A549 (cell line): ENCODE measurements at regions not wholly inside any gene's neighbourhood (a gene's known extent, or its start where the extent isn't known, plus 50 kb on each side); places are given as distances from the start of the nearest gene placed in this dataset.

ENCODE experiments used
- ATAC-seq, 2 experiments: fragments of 200-7000 bp in 1 of 2; fragments of >200 bp in 1 of 2; cut with Nextera tagmentation in 1 of 2; cut with Tn5 transposase in 1 of 2; 3 replicates each; pipeline versions ENCODE4 v1.8.0 to v1.9.1; 2018 to 2020; ENCODE audit warnings: mild to moderate bottlenecking in 1 of 2, moderate library complexity in 1 of 2
- CTCF ChIA-PET: fragments of 300-600 bp; sonication (Branson Sonifier 250); formaldehyde crosslinking; extraction: SDS; loops from one replicate; lab custom pipeline; 2021; ENCODE audit warnings: antibody characterized with exemption, inconsistent platforms; lab: Yijun Ruan, JAX
- POLR2A ChIA-PET: fragments of 350-600 bp; formaldehyde crosslinking; extraction: SDS; loops from one replicate; lab custom pipeline; 2021; ENCODE audit warnings: antibody characterized with exemption, inconsistent platforms; lab: Yijun Ruan, JAX
- DNase-seq, 2 experiments: peaks; one replicate each; pipeline versions ENCODE4 v3.0.0 to v3.0.0-alpha.2; 2011 to 2016; ENCODE audit warnings: low read depth in 1 of 2, low spot score in 1 of 2
- FAIRE-seq: peaks from 2 replicates; lab custom pipeline; 2011; peaks lifted over from hg19 to GRCh38; lab: Jason Lieb, UNC
- H3K27ac ChIP-seq, 2 experiments: fragments of >200 bp; sonication (Bioruptor Twin); formaldehyde crosslinking; 3 replicates each; pipeline ENCODE4 v1.5.1; 2016 to 2017
- H3K4me1 ChIP-seq: fragments of >200 bp; sonication (Bioruptor Twin); formaldehyde crosslinking; 3 replicates; pipeline ENCODE4 v1.6.1; 2016
- H3K4me2 ChIP-seq: fragments of >200 bp; sonication (Bioruptor Twin); formaldehyde crosslinking; 3 replicates; pipeline ENCODE4 v1.6.1; 2016
- H3K4me3 ChIP-seq: fragments of >200 bp; sonication (Bioruptor Twin); formaldehyde crosslinking; 3 replicates; pipeline ENCODE4 v1.5.1; 2016
- H3K9me3 ChIP-seq: fragments of >200 bp; sonication (Bioruptor Twin); formaldehyde crosslinking; 3 replicates; pipeline ENCODE4 v1.6.1; 2016
- ATOH8 ChIP-seq: fragments of 250-450 bp; sonication (Bioruptor Pico); IDR thresholded peaks from 2 replicates; pipeline ENCODE4 v1.5.0; 2020; ENCODE audit warnings: low read depth, mild to moderate bottlenecking, moderate library complexity
- CBX2 ChIP-seq: fragments of 200-600 bp; sonication (generic); IDR thresholded peaks from 2 replicates; pipeline ENCODE4 v1.6.1; 2016; ENCODE audit warnings: low read depth, mild to moderate bottlenecking, borderline replicate concordance
- CEBPB ChIP-seq, 2 experiments: fragments of >200 bp in 1 of 2; sonication (Bioruptor Twin) in 1 of 2; formaldehyde crosslinking in 1 of 2; IDR thresholded peaks; 2 replicates each; pipeline ENCODE4 v1.6.1; 2012 to 2016
- CHD2 ChIP-seq: fragments of 150-350 bp; IDR thresholded peaks from 2 replicates; pipeline ENCODE4 v1.6.1; 2014; ENCODE audit warnings: low read length; ENCODE audit not compliant: partially characterized antibody
- CHD4 ChIP-seq: fragments of 200-600 bp; sonication (generic); IDR thresholded peaks from 2 replicates; pipeline ENCODE4 v1.6.1; 2016; ENCODE audit warnings: antibody characterized with exemption, mild to moderate bottlenecking, borderline replicate concordance
- EHF ChIP-seq: fragments of 250-450 bp; sonication (Bioruptor Pico); IDR thresholded peaks from 2 replicates; pipeline ENCODE4 v1.5.0; 2020; ENCODE audit warnings: mild to moderate bottlenecking
- EHMT2 ChIP-seq: fragments of 200-600 bp; sonication (generic); IDR thresholded peaks from 2 replicates; pipeline ENCODE4 v1.6.1; 2016; ENCODE audit warnings: antibody characterized with exemption, low read depth, mild to moderate bottlenecking, moderate library complexity
- ELK1 ChIP-seq: fragments of 150-350 bp; IDR thresholded peaks from 2 replicates; pipeline ENCODE4 v1.6.1; 2014; ENCODE audit warnings: low read depth, mild to moderate bottlenecking, low read length
- HDAC2 ChIP-seq: fragments of 200-600 bp; sonication (generic); IDR thresholded peaks from 2 replicates; pipeline ENCODE4 v1.6.1; 2016
- HEYL ChIP-seq: fragments of 250-450 bp; sonication (Bioruptor Pico); IDR thresholded peaks from 2 replicates; pipeline ENCODE4 v1.8.0; 2021; ENCODE audit warnings: mild to moderate bottlenecking, moderate library complexity
- HOXB13 ChIP-seq: fragments of 250-450 bp; sonication (Bioruptor Pico); IDR thresholded peaks from 2 replicates; pipeline ENCODE4 v1.5.0; 2020; ENCODE audit warnings: low read depth, mild to moderate bottlenecking, moderate library complexity
- KDM1A ChIP-seq: fragments of 200-600 bp; sonication (generic); IDR thresholded peaks from 2 replicates; pipeline ENCODE4 v1.6.1; 2016; ENCODE audit warnings: low read depth, mild to moderate bottlenecking
- KDM5A ChIP-seq: fragments of 200-600 bp; sonication (generic); IDR thresholded peaks from 2 replicates; pipeline ENCODE4 v1.6.1; 2016; ENCODE audit warnings: antibody characterized with exemption, mild to moderate bottlenecking
- MAFK ChIP-seq: fragments of 450-650 bp; IDR thresholded peaks from 2 replicates; pipeline ENCODE4 v1.6.1; 2014; ENCODE audit not compliant: partially characterized antibody
- MAX ChIP-seq: IDR thresholded peaks from 2 replicates; pipeline ENCODE4 v1.6.1; 2012
- MYC ChIP-seq: IDR thresholded peaks from 2 replicates; pipeline ENCODE4 v1.6.1; 2012; ENCODE audit warnings: mild to moderate bottlenecking, inconsistent platforms, low read length, improper control_type of control experiment, borderline replicate concordance
- NFE2L2 ChIP-seq: fragments of 150-350 bp; conservative IDR thresholded peaks from 2 replicates; pipeline ENCODE4 v1.6.1; 2014; ENCODE audit warnings: low read length
- NPAS2 ChIP-seq: fragments of 250-450 bp; sonication (Bioruptor Pico); IDR thresholded peaks from 2 replicates; pipeline ENCODE4 v1.8.0; 2022; ENCODE audit warnings: mild to moderate bottlenecking, moderate library complexity, borderline replicate concordance
- NR3C1 ChIP-seq: fragments of >200 bp; sonication (Bioruptor Twin); formaldehyde crosslinking; IDR thresholded peaks from 3 replicates; pipeline ENCODE4 v1.6.1; 2017
- PHF8 ChIP-seq: fragments of 200-600 bp; sonication (generic); IDR thresholded peaks from 2 replicates; pipeline ENCODE4 v1.6.1; 2016; ENCODE audit warnings: low read depth, mild to moderate bottlenecking, antibody characterized with exemption, moderate library complexity, borderline replicate concordance
- POLR2AphosphoS2 ChIP-seq: conservative IDR thresholded peaks from 2 replicates; pipeline ENCODE4 v1.6.1; 2012; ENCODE audit warnings: low read length, improper control_type of control experiment, inconsistent platforms
- RARB ChIP-seq: fragments of 250-450 bp; sonication (Bioruptor Pico); IDR thresholded peaks from 2 replicates; pipeline ENCODE4 v1.8.0; 2021; ENCODE audit warnings: mild to moderate bottlenecking, moderate library complexity
- TFCP2L1 ChIP-seq: fragments of 250-450 bp; sonication (Bioruptor Pico); IDR thresholded peaks from 2 replicates; pipeline ENCODE4 v1.5.0; 2021; ENCODE audit warnings: mild to moderate bottlenecking
- ZC3H11A ChIP-seq: fragments of 450-650 bp; IDR thresholded peaks from 2 replicates; pipeline ENCODE4 v1.6.1; 2014; ENCODE audit warnings: antibody characterized with exemption, mild to moderate bottlenecking
- WGBS: methylation state at CpG from one replicate; pipeline ENCODE4 v1.1.6; 2017; ENCODE audit errors: missing lambda C conversion rate; 5-methylcytosine and 5-hydroxymethylcytosine counted together
- TF ChIP-seq, protein P1 (sequence below): fragments of >200 bp; sonication (Bioruptor Twin); formaldehyde crosslinking; IDR thresholded peaks from 3 replicates; pipeline ENCODE4 v1.5.1; 2016
- TF ChIP-seq, protein P2 (sequence below): fragments of >200 bp; sonication (Bioruptor Twin); formaldehyde crosslinking; IDR thresholded peaks from 2 replicates; pipeline ENCODE4 v1.6.1; 2016
- TF ChIP-seq, protein P3 (sequence below): IDR thresholded peaks from 2 replicates; pipeline ENCODE4 v1.6.1; 2012; ENCODE audit warnings: low read depth, borderline replicate concordance

GRCh38 chr2:62335612-62336011 lies 139.7 kb downstream of the B3GNT2 start:
- no peak for DNase-seq
- no peak for TF ChIP-seq CBX2
- TF ChIP-seq, protein P1, sequence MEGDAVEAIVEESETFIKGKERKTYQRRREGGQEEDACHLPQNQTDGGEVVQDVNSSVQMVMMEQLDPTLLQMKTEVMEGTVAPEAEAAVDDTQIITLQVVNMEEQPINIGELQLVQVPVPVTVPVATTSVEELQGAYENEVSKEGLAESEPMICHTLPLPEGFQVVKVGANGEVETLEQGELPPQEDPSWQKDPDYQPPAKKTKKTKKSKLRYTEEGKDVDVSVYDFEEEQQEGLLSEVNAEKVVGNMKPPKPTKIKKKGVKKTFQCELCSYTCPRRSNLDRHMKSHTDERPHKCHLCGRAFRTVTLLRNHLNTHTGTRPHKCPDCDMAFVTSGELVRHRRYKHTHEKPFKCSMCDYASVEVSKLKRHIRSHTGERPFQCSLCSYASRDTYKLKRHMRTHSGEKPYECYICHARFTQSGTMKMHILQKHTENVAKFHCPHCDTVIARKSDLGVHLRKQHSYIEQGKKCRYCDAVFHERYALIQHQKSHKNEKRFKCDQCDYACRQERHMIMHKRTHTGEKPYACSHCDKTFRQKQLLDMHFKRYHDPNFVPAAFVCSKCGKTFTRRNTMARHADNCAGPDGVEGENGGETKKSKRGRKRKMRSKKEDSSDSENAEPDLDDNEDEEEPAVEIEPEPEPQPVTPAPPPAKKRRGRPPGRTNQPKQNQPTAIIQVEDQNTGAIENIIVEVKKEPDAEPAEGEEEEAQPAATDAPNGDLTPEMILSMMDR, result no peak
- TF ChIP-seq CEBPB (IDR thresholded peaks at IDR 0.05), result no peak
- TF ChIP-seq ATOH8, result no peak
- no peak for TF ChIP-seq PHF8
- TF ChIP-seq, protein P2, sequence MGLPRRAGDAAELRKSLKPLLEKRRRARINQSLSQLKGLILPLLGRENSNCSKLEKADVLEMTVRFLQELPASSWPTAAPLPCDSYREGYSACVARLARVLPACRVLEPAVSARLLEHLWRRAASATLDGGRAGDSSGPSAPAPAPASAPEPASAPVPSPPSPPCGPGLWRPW, result no peak
- TF ChIP-seq HDAC2, result no peak
- no peak for TF ChIP-seq POLR2AphosphoS2
- TF ChIP-seq, protein P3, sequence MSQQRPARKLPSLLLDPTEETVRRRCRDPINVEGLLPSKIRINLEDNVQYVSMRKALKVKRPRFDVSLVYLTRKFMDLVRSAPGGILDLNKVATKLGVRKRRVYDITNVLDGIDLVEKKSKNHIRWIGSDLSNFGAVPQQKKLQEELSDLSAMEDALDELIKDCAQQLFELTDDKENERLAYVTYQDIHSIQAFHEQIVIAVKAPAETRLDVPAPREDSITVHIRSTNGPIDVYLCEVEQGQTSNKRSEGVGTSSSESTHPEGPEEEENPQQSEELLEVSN, result no peak
- TF ChIP-seq MYC, result no peak
- no peak for TF ChIP-seq EHF (CRISPR knock-in tag)
- TF ChIP-seq NFE2L2, result no peak
- no peak for TF ChIP-seq HOXB13 (CRISPR knock-in tag)
- TF ChIP-seq CHD4, result no peak
- TF ChIP-seq KDM5A, result no peak
- no peak for TF ChIP-seq ELK1
- no peak for TF ChIP-seq NPAS2
- CTCF ChIA-PET, result no interaction called here
- H3K9me3 ChIP-seq, result no peaks in the 10 kb centered on the region
- 82% methylated on average over 5 of the region's 5 CpGs for WGBS
- H3K4me1 ChIP-seq, result no peaks in the 10 kb centered on the region
- no peak overlapping the region for H3K4me3 ChIP-seq
- ATAC-seq, result no peak
- POLR2A ChIA-PET, result no interaction called here
- FAIRE-seq, result no peak
- H3K27ac ChIP-seq, result no peak overlapping the region
- H3K4me2 ChIP-seq, result no peak overlapping the region

- Histone ChIP-seq H3K27ac (no peak overlapping the region), H3K4me1 (no peaks in the 10 kb centered on the region), H3K4me2 (no peak overlapping the region), H3K9me3 (no peaks in the 10 kb centered on the region), H3K4me3 (no peak overlapping the region)
- ATAC-seq (no peak), FAIRE-seq (no peak), DNase-seq (no peak)
- POLR2A ChIA-PET, result no interaction called here
- WGBS, result 89% methylated on average over 6 of the region's 6 CpGs
- TF ChIP-seq CHD2 (no peak), HEYL (CRISPR knock-in tag) (no peak), KDM1A (no peak), RARB (CRISPR knock-in tag) (no peak), MAFK (no peak), MAX (no peak), NR3C1 (no peak), TFCP2L1 (CRISPR knock-in tag) (no peak), KDM5A (no peak), ZC3H11A (no peak), EHMT2 (no peak), ATOH8 (no peak)
- TF ChIP-seq, protein P2, result no peak
- TF ChIP-seq, protein P3, result no peak
- CTCF ChIA-PET, result interaction anchor here (0.9 kb wide), 1 partner anchor 34 kb away, joined by 3 read pairs; no protein-coding TSS in a partner anchor
Observed at GRCh38 chr2:62334440-62335058, 138.6 kb downstream of the B3GNT2 start.
